ENCODE measurements at regions not wholly inside any gene's neighbourhood (a gene's known extent, or its start where the extent isn't known, plus 50 kb on each side); places are given as distances from the start of the nearest gene placed in this dataset.

- no peaks in the 10 kb centered on the region for H3K4me1 ChIP-seq (ENCODE audit: insufficient read depth, low read length, poor library complexity, severe bottlenecking)
- no peak overlapping the region for H3K4me2 ChIP-seq (ENCODE audit: low read length)
- BruUV-seq (replicated peaks) = no TSS peak
- H4K20me1 ChIP-seq (ENCODE audit: insufficient read depth, low read length) = no peaks in the 10 kb centered on the region
- intact Hi-C loops (cut with micrococcal nuclease; ENCODE audit: unreplicated experiment) = no loop called here
- ChIA-PET CTCF (ENCODE audit: unreplicated experiment) (no interaction called here), POLR2A (no interaction called here)
- H3K27ac ChIP-seq (ENCODE audit: low read depth, low read length, poor library complexity, severe bottlenecking) = no peak overlapping the region
- no peaks in the 10 kb centered on the region for H3K9me2 ChIP-seq (ENCODE audit: insufficient read depth, low read length)
- TF ChIP-seq CTCF (conservative IDR thresholded peaks at IDR 0.05; ENCODE audit: low read length) (no peak), EZH2phosphoT487 (IDR thresholded peaks at IDR 0.05; ENCODE audit: borderline replicate concordance, low read depth, low read length) (no peak)
- H3K4me3 ChIP-seq (ENCODE audit: low read depth, low read length, poor library complexity, severe bottlenecking) = no peak overlapping the region
- H3K9me3 ChIP-seq (ENCODE audit: low read length) = peaks cover 13% of the 10 kb centered on the region; the same call in 1 of the 2 replicates
- DNase-seq (ENCODE audit: low spot score) = no peak
- no peaks in the 10 kb centered on the region for H3K36me3 ChIP-seq (ENCODE audit: insufficient read depth, low read length)
- no peaks in the 10 kb centered on the region for H3K79me2 ChIP-seq (ENCODE audit: insufficient read depth, low read depth, low read length)
- no peak overlapping the region for H2AFZ ChIP-seq (ENCODE audit: low read length)
Observed at GRCh38 chr3:153396581-153396980, 234.6 kb downstream of the RAP2B start.

- ChIA-PET POLR2A (no interaction called here), CTCF (ENCODE audit: unreplicated experiment) (no interaction called here)
- Histone ChIP-seq H3K9me3 (ENCODE audit: low read length) (peaks cover 13% of the 10 kb centered on the region; the same call in 1 of the 2 replicates), H3K4me2 (ENCODE audit: low read length) (no peak overlapping the region), H3K9me2 (ENCODE audit: insufficient read depth, low read length) (no peaks in the 10 kb centered on the region), H3K4me3 (ENCODE audit: low read depth, low read length, poor library complexity, severe bottlenecking) (no peak overlapping the region), H3K27ac (ENCODE audit: low read depth, low read length, poor library complexity, severe bottlenecking) (no peak overlapping the region), H3K79me2 (ENCODE audit: insufficient read depth, low read depth, low read length) (no peaks in the 10 kb centered on the region), H3K36me3 (ENCODE audit: insufficient read depth, low read length) (no peaks in the 10 kb centered on the region), H3K4me1 (ENCODE audit: insufficient read depth, low read length, poor library complexity, severe bottlenecking) (no peaks in the 10 kb centered on the region), H2AFZ (ENCODE audit: low read length) (no peak overlapping the region), H4K20me1 (ENCODE audit: insufficient read depth, low read length) (no peaks in the 10 kb centered on the region)
- no TSS peak for BruUV-seq (replicated peaks)
- no peak for DNase-seq (ENCODE audit: low spot score)
- intact Hi-C loops (cut with micrococcal nuclease; ENCODE audit: unreplicated experiment) = no loop called here
- TF ChIP-seq EZH2phosphoT487 (IDR thresholded peaks at IDR 0.05; ENCODE audit: borderline replicate concordance, low read depth, low read length) = no peak
Observed at GRCh38 chr3:153397794-153398193, 235.8 kb downstream of the RAP2B start.

GRCh38 chr3:153399636-153400035, 237.6 kb downstream of the RAP2B start:
- no peaks in the 10 kb centered on the region for H3K36me3 ChIP-seq (ENCODE audit: insufficient read depth, low read length)
- no peak for TF ChIP-seq CTCF (conservative IDR thresholded peaks at IDR 0.05; ENCODE audit: low read length)
- TF ChIP-seq EZH2phosphoT487 (IDR thresholded peaks at IDR 0.05; ENCODE audit: borderline replicate concordance, low read depth, low read length) = no peak
- BruUV-seq (replicated peaks) = no TSS peak
- H3K9me3 ChIP-seq (ENCODE audit: low read length) = 0 out of 2 replicates have a peak, but pooled peaks cover 2% of the 10 kb centered on the region
- ChIA-PET POLR2A (interaction anchor here (0.7 kb wide), 1 partner anchor 35 kb away, joined by 3 read pairs; no protein-coding TSS in a partner anchor), CTCF (ENCODE audit: unreplicated experiment) (no interaction called here)
- no peak for DNase-seq (ENCODE audit: low spot score)
- no peak overlapping the region for H3K27ac ChIP-seq (ENCODE audit: low read depth, low read length, poor library complexity, severe bottlenecking)
- no peak overlapping the region for H3K4me3 ChIP-seq (ENCODE audit: low read depth, low read length, poor library complexity, severe bottlenecking)
- intact Hi-C loops (cut with micrococcal nuclease; ENCODE audit: unreplicated experiment) = no loop called here
- H4K20me1 ChIP-seq (ENCODE audit: insufficient read depth, low read length) = no peaks in the 10 kb centered on the region
- no peak overlapping the region for H2AFZ ChIP-seq (ENCODE audit: low read length)
- H3K4me2 ChIP-seq (ENCODE audit: low read length) = no peak overlapping the region
- no peaks in the 10 kb centered on the region for H3K4me1 ChIP-seq (ENCODE audit: insufficient read depth, low read length, poor library complexity, severe bottlenecking)
- H3K79me2 ChIP-seq (ENCODE audit: insufficient read depth, low read depth, low read length) = no peaks in the 10 kb centered on the region
- no peaks in the 10 kb centered on the region for H3K9me2 ChIP-seq (ENCODE audit: insufficient read depth, low read length)
